HEK293 (cell line): ENCODE measurements at regions not wholly inside any gene's neighbourhood (a gene's known extent, or its start where the extent isn't known, plus 50 kb on each side); places are given as distances from the start of the nearest gene placed in this dataset.

Experiments used
- CTCF ChIP-seq: fragments of 450-650 bp; formaldehyde crosslinking; IDR thresholded peaks from 2 replicates; pipeline ENCODE4 v1.5.1; 2016; ENCODE audit warnings: missing biosample characterization, missing genetic modification characterization
- PRDM4 ChIP-seq: fragments of 450-650 bp; formaldehyde crosslinking; IDR thresholded peaks from 2 replicates; pipeline ENCODE4 v1.5.1; 2017; ENCODE audit warnings: missing biosample characterization, missing genetic modification characterization
- REST ChIP-seq: fragments of 450-650 bp; formaldehyde crosslinking; IDR thresholded peaks from 2 replicates; pipeline ENCODE4 v1.5.1; 2016; ENCODE audit warnings: missing biosample characterization, missing genetic modification characterization
- ZEB2 ChIP-seq: fragments of 450-650 bp; formaldehyde crosslinking; IDR thresholded peaks from 2 replicates; pipeline ENCODE4 v1.5.1; 2016; ENCODE audit warnings: missing biosample characterization, missing genetic modification characterization
- ZNF138 ChIP-seq: fragments of 450-650 bp; formaldehyde crosslinking; IDR thresholded peaks from 2 replicates; pipeline ENCODE4 v1.5.1; 2016; ENCODE audit warnings: missing biosample characterization, missing genetic modification characterization, borderline replicate concordance
- ZNF202 ChIP-seq: fragments of 450-650 bp; formaldehyde crosslinking; IDR thresholded peaks from 2 replicates; pipeline ENCODE4 v1.5.1; 2016; ENCODE audit warnings: missing biosample characterization, missing genetic modification characterization, borderline replicate concordance
- ZNF274 ChIP-seq, 2 experiments: fragments of 200-500 bp in 1 of 2; fragments of 450-650 bp in 1 of 2; sonication (Bioruptor generic) in 1 of 2; formaldehyde crosslinking in 1 of 2; IDR thresholded peaks; 2 replicates each; pipeline versions ENCODE4 v1.5.1 to v1.6.1; 2014 to 2016; ENCODE audit warnings: borderline replicate concordance in 1 of 2, inconsistent platforms in 1 of 2, low read length in 1 of 2, missing biosample characterization in 1 of 2, missing genetic modification characterization in 1 of 2
- ZNF514 ChIP-seq: fragments of 450-650 bp; formaldehyde crosslinking; IDR thresholded peaks from 2 replicates; pipeline ENCODE4 v1.5.1; 2016; ENCODE audit warnings: missing biosample characterization, missing genetic modification characterization
- ZNF664 ChIP-seq: fragments of 450-650 bp; formaldehyde crosslinking; IDR thresholded peaks from 2 replicates; pipeline ENCODE4 v1.5.1; 2016; ENCODE audit warnings: missing biosample characterization, missing genetic modification characterization
- ZNF76 ChIP-seq: fragments of 450-650 bp; formaldehyde crosslinking; IDR thresholded peaks from 2 replicates; pipeline ENCODE4; 2016; ENCODE audit warnings: low read depth, missing biosample characterization, missing genetic modification characterization, borderline replicate concordance
- TF ChIP-seq, protein P1 (sequence below): fragments of 450-650 bp; formaldehyde crosslinking; IDR thresholded peaks from 2 replicates; pipeline ENCODE4 v1.5.1; 2016; ENCODE audit warnings: missing biosample characterization, missing genetic modification characterization
- TF ChIP-seq, protein P2 (sequence below): fragments of 450-650 bp; formaldehyde crosslinking; conservative IDR thresholded peaks from 2 replicates; pipeline ENCODE4 v1.5.1; 2016; ENCODE audit warnings: low read depth, missing biosample characterization, missing genetic modification characterization
- TF ChIP-seq, protein P3 (sequence below): fragments of 450-650 bp; IDR thresholded peaks from 2 replicates; pipeline ENCODE4 v1.5.1; 2018; ENCODE audit warnings: missing biosample characterization, missing genetic modification characterization

DNA sequence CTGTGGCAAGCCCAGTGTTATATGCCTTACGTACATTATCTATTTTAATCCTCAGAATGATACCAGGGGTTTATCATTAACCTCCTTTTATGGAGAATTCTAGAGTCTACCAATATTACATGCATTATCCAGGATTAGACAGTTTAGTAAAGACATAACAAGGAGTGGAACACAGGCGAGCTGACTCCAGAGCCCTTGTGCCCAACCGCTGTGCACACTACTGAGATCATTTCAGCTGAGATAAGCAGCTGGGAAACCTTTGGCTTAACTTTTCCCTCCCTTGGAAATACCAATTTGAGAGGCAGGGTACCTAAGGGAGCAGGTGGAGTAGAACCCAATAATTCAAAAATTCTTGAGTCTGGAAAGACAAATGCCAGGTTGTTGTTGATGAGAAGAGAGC is 59.8 kb upstream of the ATP1B1 start:
- TF ChIP-seq ZNF202 (tag by site-specific recombination) (no peak), CTCF (tag by site-specific recombination) (no peak), REST (tag by site-specific recombination) (no peak), ZNF274 (IDR thresholded peaks at IDR 0.05; ENCODE audit: low read length) (no peak), ZNF274 (tag by site-specific recombination; IDR thresholded peaks at IDR 0.05; ENCODE audit: borderline replicate concordance) (no peak), ZNF514 (tag by site-specific recombination) (no peak), ZNF138 (tag by site-specific recombination) (no peak), ZEB2 (tag by site-specific recombination) (no peak), ZNF664 (tag by site-specific recombination) (no peak), ZNF76 (tag by site-specific recombination) (no peak), PRDM4 (no peak)
- TF ChIP-seq, protein P1, sequence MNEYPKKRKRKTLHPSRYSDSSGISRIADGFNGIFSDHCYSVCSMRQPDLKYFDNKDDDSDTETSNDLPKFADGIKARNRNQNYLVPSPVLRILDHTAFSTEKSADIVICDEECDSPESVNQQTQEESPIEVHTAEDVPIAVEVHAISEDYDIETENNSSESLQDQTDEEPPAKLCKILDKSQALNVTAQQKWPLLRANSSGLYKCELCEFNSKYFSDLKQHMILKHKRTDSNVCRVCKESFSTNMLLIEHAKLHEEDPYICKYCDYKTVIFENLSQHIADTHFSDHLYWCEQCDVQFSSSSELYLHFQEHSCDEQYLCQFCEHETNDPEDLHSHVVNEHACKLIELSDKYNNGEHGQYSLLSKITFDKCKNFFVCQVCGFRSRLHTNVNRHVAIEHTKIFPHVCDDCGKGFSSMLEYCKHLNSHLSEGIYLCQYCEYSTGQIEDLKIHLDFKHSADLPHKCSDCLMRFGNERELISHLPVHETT (tag by site-specific recombination): no peak
- TF ChIP-seq, protein P2, sequence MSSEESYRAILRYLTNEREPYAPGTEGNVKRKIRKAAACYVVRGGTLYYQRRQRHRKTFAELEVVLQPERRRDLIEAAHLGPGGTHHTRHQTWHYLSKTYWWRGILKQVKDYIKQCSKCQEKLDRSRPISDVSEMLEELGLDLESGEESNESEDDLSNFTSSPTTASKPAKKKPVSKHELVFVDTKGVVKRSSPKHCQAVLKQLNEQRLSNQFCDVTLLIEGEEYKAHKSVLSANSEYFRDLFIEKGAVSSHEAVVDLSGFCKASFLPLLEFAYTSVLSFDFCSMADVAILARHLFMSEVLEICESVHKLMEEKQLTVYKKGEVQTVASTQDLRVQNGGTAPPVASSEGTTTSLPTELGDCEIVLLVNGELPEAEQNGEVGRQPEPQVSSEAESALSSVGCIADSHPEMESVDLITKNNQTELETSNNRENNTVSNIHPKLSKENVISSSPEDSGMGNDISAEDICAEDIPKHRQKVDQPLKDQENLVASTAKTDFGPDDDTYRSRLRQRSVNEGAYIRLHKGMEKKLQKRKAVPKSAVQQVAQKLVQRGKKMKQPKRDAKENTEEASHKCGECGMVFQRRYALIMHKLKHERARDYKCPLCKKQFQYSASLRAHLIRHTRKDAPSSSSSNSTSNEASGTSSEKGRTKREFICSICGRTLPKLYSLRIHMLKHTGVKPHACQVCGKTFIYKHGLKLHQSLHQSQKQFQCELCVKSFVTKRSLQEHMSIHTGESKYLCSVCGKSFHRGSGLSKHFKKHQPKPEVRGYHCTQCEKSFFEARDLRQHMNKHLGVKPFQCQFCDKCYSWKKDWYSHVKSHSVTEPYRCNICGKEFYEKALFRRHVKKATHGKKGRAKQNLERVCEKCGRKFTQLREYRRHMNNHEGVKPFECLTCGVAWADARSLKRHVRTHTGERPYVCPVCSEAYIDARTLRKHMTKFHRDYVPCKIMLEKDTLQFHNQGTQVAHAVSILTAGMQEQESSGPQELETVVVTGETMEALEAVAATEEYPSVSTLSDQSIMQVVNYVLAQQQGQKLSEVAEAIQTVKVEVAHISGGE (tag by site-specific recombination): no peak
- TF ChIP-seq, protein P3, sequence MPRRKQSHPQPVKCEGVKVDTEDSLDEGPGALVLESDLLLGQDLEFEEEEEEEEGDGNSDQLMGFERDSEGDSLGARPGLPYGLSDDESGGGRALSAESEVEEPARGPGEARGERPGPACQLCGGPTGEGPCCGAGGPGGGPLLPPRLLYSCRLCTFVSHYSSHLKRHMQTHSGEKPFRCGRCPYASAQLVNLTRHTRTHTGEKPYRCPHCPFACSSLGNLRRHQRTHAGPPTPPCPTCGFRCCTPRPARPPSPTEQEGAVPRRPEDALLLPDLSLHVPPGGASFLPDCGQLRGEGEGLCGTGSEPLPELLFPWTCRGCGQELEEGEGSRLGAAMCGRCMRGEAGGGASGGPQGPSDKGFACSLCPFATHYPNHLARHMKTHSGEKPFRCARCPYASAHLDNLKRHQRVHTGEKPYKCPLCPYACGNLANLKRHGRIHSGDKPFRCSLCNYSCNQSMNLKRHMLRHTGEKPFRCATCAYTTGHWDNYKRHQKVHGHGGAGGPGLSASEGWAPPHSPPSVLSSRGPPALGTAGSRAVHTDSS: no peak
